CD4-positive, alpha-beta T cell (primary cell): ENCODE measurements at regions not wholly inside any gene's neighbourhood (a gene's known extent, or its start where the extent isn't known, plus 50 kb on each side); places are given as distances from the start of the nearest gene placed in this dataset.

ENCODE experiments used
- ATAC-seq: fragments of 200-7000 bp; cut with Tn5 transposase; one replicate; pipeline ENCODE4 v1.10.0; 2022; ENCODE audit warnings: mild to moderate bottlenecking; ENCODE audit not compliant: poor library complexity
- CTCF ChIA-PET: fragments of 350-600 bp; sonication (Branson Sonifier 250); formaldehyde crosslinking; loops from one replicate; lab custom pipeline; 2021; ENCODE audit warnings: antibody characterized with exemption, inconsistent platforms; lab: Charles Lee
- POLR2A ChIA-PET: fragments of 350-600 bp; sonication (Branson Sonifier 250); formaldehyde crosslinking; loops from one replicate; lab custom pipeline; 2021; ENCODE audit warnings: antibody characterized with exemption, inconsistent platforms; lab: Charles Lee
- DNase-seq, 14 experiments: peaks; one replicate each; pipeline ENCODE4 v3.0.0-alpha.2; 2013 to 2020; ENCODE audit warnings: mixed read lengths in 2 of 14
- H3K27ac ChIP-seq, 2 donors: one replicate each; pipeline versions ENCODE4 v1.5.1 to v1.7.0; 2013; ENCODE audit warnings: low read length in 2 of 2, low read depth in 1 of 2, mild to moderate bottlenecking in 1 of 2
- H3K27me3 ChIP-seq, 2 experiments: 1 replicate in 1 of 2; 2 replicates in 1 of 2; pipeline versions ENCODE4 v1.6.1 to v1.7.0; 2013; ENCODE audit warnings: low read length in 2 of 2, control low read depth in 1 of 2, mild to moderate bottlenecking in 1 of 2, moderate library complexity in 1 of 2; ENCODE audit not compliant: insufficient read depth in 2 of 2, control insufficient read depth in 1 of 2
- H3K36me3 ChIP-seq: one replicate; pipeline ENCODE4 v1.6.1; 2013; ENCODE audit warnings: low read length, control low read depth; ENCODE audit not compliant: insufficient read depth
- H3K4me1 ChIP-seq: one replicate; pipeline ENCODE4 v1.6.1; 2013; ENCODE audit warnings: low read length, control low read depth; ENCODE audit not compliant: insufficient read depth
- H3K4me3 ChIP-seq: one replicate; pipeline ENCODE4 v1.5.1; 2013; ENCODE audit warnings: mild to moderate bottlenecking, low read length, moderate library complexity
- H3K9me3 ChIP-seq, 2 experiments: 1 replicate in 1 of 2; 2 replicates in 1 of 2; pipeline versions ENCODE4 v1.6.1 to v1.7.0; 2013; ENCODE audit warnings: low read length in 2 of 2, mild to moderate bottlenecking in 2 of 2, control low read depth in 1 of 2, moderate library complexity in 1 of 2; ENCODE audit not compliant: control insufficient read depth in 1 of 2, insufficient read depth in 1 of 2
- H3K27ac Mint-ChIP-seq: one replicate; pipeline ENCODE4 v1.8.0; 2020; ENCODE audit warnings: mixed read lengths
- H3K27me3 Mint-ChIP-seq: one replicate; pipeline ENCODE4 v1.8.0; 2021; ENCODE audit warnings: mixed read lengths
- H3K36me3 Mint-ChIP-seq: one replicate; pipeline ENCODE4 v1.8.0; 2021; ENCODE audit warnings: low read depth, mixed read lengths
- H3K4me1 Mint-ChIP-seq: one replicate; pipeline ENCODE4 v1.8.0; 2021; ENCODE audit warnings: low read depth, mixed read lengths
- H3K4me3 Mint-ChIP-seq: one replicate; pipeline ENCODE4 v1.8.0; 2020; ENCODE audit warnings: mild to moderate bottlenecking, mixed read lengths
- H3K9me3 Mint-ChIP-seq: one replicate; pipeline ENCODE4 v1.8.0; 2020; ENCODE audit warnings: mixed read lengths
- CTCF ChIP-seq: fragments of 200-600 bp; IDR thresholded peaks from one replicate; pipeline ENCODE4 v1.8.0; 2022; ENCODE audit warnings: antibody characterized with exemption, mild to moderate bottlenecking
- intact Hi-C, 2 experiments: fragments of 100-400 bp; cut with DNase I in 1 of 2; cut with micrococcal nuclease in 1 of 2; formaldehyde crosslinking; loops; one replicate each; pipeline versions ENCODE4 v1.15.1 to v1.9.0; 2023 to 2025; cut with DNase I, micrococcal nuclease

GRCh38 chr14:73786636-73787485 is 64.8 kb upstream of the PTGR2 start:
- Histone ChIP-seq H3K36me3 (peaks cover 8% of the 10 kb centered on the region), H3K27me3 (no peaks in the 10 kb centered on the region), H3K27ac (peak overlapping the region; percentile 88 to 89), H3K4me1 (peaks cover 64% of the 10 kb centered on the region), H3K9me3 (no peaks in the 10 kb centered on the region), H3K4me3 (peak overlapping the region; percentile 79)
- DNase-seq (peak; percentile 40 to 85 (median 54)), ATAC-seq (peak; percentile 60)
- POLR2A ChIA-PET, result interaction anchor here (0.8 to 13.0 kb wide), 20 partner anchors 11 to 651 kb away, joined by 3 to 430 read pairs (median 6); partner anchors contain the start of genes COQ6, FAM161B, PNMA1 and PSEN1
- Mint-ChIP-seq H3K27ac (peak overlapping the region; percentile 100), H3K4me1 (peaks cover 62% of the 10 kb centered on the region), H3K4me3 (peak overlapping the region; percentile 96), H3K9me3 (no peaks in the 10 kb centered on the region), H3K36me3 (peaks cover 20% of the 10 kb centered on the region), H3K27me3 (no peaks in the 10 kb centered on the region)
- intact Hi-C loops, result loop anchor here (1.0 to 5.0 kb wide), 5 partner anchors 10 to 45 kb away; a partner anchor contains a TSS
- TF ChIP-seq CTCF, result no peak
- CTCF ChIA-PET, result interaction anchor here (1.2 to 3.9 kb wide), 7 partner anchors 9 to 75 kb away, joined by 3 to 40 read pairs (median 8); a partner anchor contains a TSS

GRCh38 chr14:73785834-73786635 is 65.6 kb upstream of the PTGR2 start:
- Mint-ChIP-seq H3K27ac (peak overlapping the region; percentile 96), H3K36me3 (peaks cover 20% of the 10 kb centered on the region), H3K9me3 (no peaks in the 10 kb centered on the region), H3K4me3 (peak overlapping the region; percentile 96), H3K4me1 (peaks cover 63% of the 10 kb centered on the region), H3K27me3 (no peaks in the 10 kb centered on the region)
- Histone ChIP-seq H3K4me1 (peaks cover 67% of the 10 kb centered on the region), H3K9me3 (no peaks in the 10 kb centered on the region), H3K27me3 (no peaks in the 10 kb centered on the region), H3K36me3 (peaks cover 8% of the 10 kb centered on the region), H3K27ac (peak overlapping the region; percentile 67 to 76), H3K4me3 (peak overlapping the region; percentile 79)
- CTCF ChIA-PET, result interaction anchor here (1.0 to 3.9 kb wide), 11 partner anchors 8 to 101 kb away, joined by 3 to 40 read pairs (median 7); partner anchors contain the start of gene ZNF410
- peak; percentile 51 to 84 (median 58) for DNase-seq
- intact Hi-C loops, result loop anchor here (1.0 to 5.0 kb wide), 8 partner anchors 9 to 57 kb away; a partner anchor contains a TSS
- POLR2A ChIA-PET, result interaction anchor here (0.8 to 13.0 kb wide), 24 partner anchors 9 to 650 kb away, joined by 3 to 430 read pairs (median 4); partner anchors contain the start of genes ACOT4, COQ6, FAM161B and PNMA1
- peak; percentile 70 for ATAC-seq
- no peak for TF ChIP-seq CTCF

DNA sequence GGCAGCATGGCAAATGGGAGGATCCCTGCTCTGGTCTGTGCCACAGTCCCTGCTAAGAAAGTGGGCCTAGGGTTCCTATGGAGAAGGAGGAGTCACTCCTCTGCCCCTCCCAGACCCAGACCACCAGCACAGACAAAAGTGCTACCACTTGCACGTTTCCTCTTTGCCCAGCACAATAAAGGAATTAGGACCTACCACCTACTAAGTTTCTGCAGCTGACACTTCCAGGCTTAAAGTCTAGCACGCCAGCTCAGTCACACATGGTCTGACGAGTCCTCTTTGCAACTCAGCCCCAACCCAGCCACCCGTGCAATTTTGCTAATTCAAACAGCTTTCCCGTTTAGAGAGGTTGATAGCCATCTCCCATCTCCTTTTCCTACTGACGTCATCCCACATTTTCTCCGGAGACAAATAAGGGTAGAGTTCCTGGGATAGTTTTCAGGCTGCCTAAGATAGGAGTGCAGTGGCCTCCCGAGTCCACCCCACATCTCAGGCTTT is 66.2 kb upstream of the PTGR2 start:
- intact Hi-C loops, result loop anchor here (2.0 to 5.0 kb wide), 6 partner anchors 15 to 57 kb away; no protein-coding TSS in a partner anchor
- CTCF ChIA-PET, result interaction anchor here (1.0 to 3.6 kb wide), 10 partner anchors 8 to 101 kb away, joined by 3 to 40 read pairs (median 6); partner anchors contain the start of gene ZNF410
- Histone ChIP-seq H3K36me3 (peaks cover 9% of the 10 kb centered on the region), H3K4me1 (peaks cover 67% of the 10 kb centered on the region), H3K9me3 (no peaks in the 10 kb centered on the region), H3K4me3 (peak overlapping the region; percentile 79), H3K27me3 (no peaks in the 10 kb centered on the region), H3K27ac (peak overlapping the region; percentile 67 to 76)
- Mint-ChIP-seq H3K36me3 (peaks cover 20% of the 10 kb centered on the region), H3K27me3 (no peaks in the 10 kb centered on the region), H3K4me1 (peaks cover 68% of the 10 kb centered on the region), H3K9me3 (no peaks in the 10 kb centered on the region), H3K27ac (peak overlapping the region; percentile 96), H3K4me3 (peak overlapping the region; percentile 96)
- peak in 5 of 14 experiments; percentile 19 to 51 (median 42) for DNase-seq
- TF ChIP-seq CTCF, result no peak
- POLR2A ChIA-PET, result interaction anchor here (0.7 to 13.0 kb wide), 22 partner anchors 9 to 833 kb away, joined by 3 to 430 read pairs (median 4); partner anchors contain the start of genes ACOT4, COQ6, FAM161B and PNMA1
- ATAC-seq, result no peak
